ENCODE measurements at regions not wholly inside any gene's neighbourhood (a gene's known extent, or its start where the extent isn't known, plus 50 kb on each side); places are given as distances from the start of the nearest gene placed in this dataset.
"Not testable (repeated sequence)": the region's sequence is repeated elsewhere in the genome, so short reads cannot be mapped to it uniquely, and the experiment has no call there.

- not testable (repeated sequence) for TF ChIP-seq CTCF (IDR thresholded peaks at IDR 0.05; ENCODE audit: insufficient read depth, low read length, poor library complexity, severe bottlenecking); EZH2phosphoT487 (conservative IDR thresholded peaks at IDR 0.05; ENCODE audit: low read length)
Measured at GRCh38 chr7:35869117-35869516, 68.3 kb downstream of the SEPTIN7 start.

Measured in SU-DHL-6 (cell line).